Glutamatergic neuron (in vitro differentiated cells): ENCODE measurements at regions not wholly inside any gene's neighbourhood (a gene's known extent, or its start where the extent isn't known, plus 50 kb on each side); places are given as distances from the start of the nearest gene placed in this dataset.

Experiments
- DNase-seq: peaks from one replicate; pipeline ENCODE4 v3.0.0; 2022
- H3K27ac Mint-ChIP-seq: one replicate; pipeline ENCODE4 v1.8.0; 2020; ENCODE audit warnings: mild to moderate bottlenecking, mixed read lengths, inconsistent platforms; ENCODE audit not compliant: unreplicated experiment
- H3K27me3 Mint-ChIP-seq: one replicate; pipeline ENCODE4 v1.8.0; 2020; ENCODE audit warnings: mild to moderate bottlenecking, moderate library complexity, mixed read lengths, inconsistent platforms; ENCODE audit not compliant: unreplicated experiment
- H3K36me3 Mint-ChIP-seq: one replicate; pipeline ENCODE4 v1.8.0; 2020; ENCODE audit warnings: mild to moderate bottlenecking, mixed read lengths, inconsistent platforms; ENCODE audit not compliant: unreplicated experiment
- H3K4me1 Mint-ChIP-seq: one replicate; pipeline ENCODE4 v1.8.0; 2020; ENCODE audit warnings: mild to moderate bottlenecking, low read depth, mixed read lengths, inconsistent platforms; ENCODE audit not compliant: unreplicated experiment
- H3K4me3 Mint-ChIP-seq: one replicate; pipeline ENCODE4 v1.8.0; 2020; ENCODE audit warnings: mild to moderate bottlenecking, mixed read lengths, inconsistent platforms; ENCODE audit not compliant: unreplicated experiment
- H3K9me3 Mint-ChIP-seq: one replicate; pipeline ENCODE4 v1.8.0; 2020; ENCODE audit warnings: mild to moderate bottlenecking, moderate library complexity, mixed read lengths, inconsistent platforms; ENCODE audit not compliant: unreplicated experiment
- TF ChIP-seq, protein P1 (sequence below): fragments of 200-600 bp; sonication (generic); IDR thresholded peaks from one replicate; pipeline ENCODE4 v1.5.0; 2021; ENCODE audit not compliant: partially characterized antibody, unreplicated experiment

DNA sequence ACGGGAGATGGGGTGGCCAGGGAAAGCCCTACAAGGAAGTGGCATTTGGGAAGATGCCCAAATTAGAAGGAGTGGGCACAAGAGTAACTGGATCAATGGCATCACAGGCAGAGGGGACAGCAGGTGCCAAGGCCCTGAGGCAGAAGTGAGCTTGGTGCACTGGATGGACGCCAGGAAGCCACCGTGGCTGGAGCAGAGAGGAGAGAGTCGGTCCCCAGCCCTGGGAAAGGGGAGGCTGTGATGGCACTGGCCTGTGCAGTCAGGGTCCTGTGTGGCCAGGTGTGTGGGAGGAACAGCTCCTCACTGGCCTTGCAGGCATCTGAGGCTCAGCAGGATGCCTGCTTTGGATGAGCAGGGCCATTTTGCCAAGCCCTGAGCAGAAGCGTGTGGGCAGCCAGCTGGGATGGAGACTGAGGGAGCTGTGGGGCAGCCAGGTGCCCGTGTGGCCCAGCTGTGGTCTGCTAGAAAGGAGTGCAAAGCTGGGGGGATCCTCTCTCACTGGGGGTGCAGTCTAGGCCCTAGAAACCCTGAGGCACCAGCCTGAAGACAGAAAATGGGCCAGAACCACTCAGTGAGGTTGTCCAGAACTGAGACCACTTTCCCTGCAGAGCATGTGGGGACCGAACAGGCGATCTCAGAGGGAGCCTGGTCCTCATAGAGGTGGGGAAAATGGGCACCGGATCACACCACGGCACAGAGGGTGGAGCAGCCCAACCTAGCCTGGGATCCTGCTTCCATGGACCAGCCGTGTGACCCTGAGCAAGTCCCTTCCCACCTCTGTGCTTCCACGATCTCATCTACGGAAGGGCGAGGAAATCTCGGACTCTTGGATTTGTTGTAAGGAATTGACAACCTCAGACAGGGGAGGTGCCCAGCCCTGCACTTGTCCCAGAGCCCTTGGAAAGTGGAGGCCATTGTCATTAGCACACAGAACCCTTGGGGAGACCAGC, 78.6 kb upstream of the RTL6 start:
- Mint-ChIP-seq H3K36me3 (peaks cover 5% of the 10 kb centered on the region), H3K4me3 (no peak overlapping the region), H3K27ac (no peak overlapping the region), H3K27me3 (peaks cover 4% of the 10 kb centered on the region), H3K4me1 (peaks cover under 1% of the 10 kb centered on the region), H3K9me3 (peaks cover 5% of the 10 kb centered on the region)
- no peak for DNase-seq
- TF ChIP-seq, protein P1, sequence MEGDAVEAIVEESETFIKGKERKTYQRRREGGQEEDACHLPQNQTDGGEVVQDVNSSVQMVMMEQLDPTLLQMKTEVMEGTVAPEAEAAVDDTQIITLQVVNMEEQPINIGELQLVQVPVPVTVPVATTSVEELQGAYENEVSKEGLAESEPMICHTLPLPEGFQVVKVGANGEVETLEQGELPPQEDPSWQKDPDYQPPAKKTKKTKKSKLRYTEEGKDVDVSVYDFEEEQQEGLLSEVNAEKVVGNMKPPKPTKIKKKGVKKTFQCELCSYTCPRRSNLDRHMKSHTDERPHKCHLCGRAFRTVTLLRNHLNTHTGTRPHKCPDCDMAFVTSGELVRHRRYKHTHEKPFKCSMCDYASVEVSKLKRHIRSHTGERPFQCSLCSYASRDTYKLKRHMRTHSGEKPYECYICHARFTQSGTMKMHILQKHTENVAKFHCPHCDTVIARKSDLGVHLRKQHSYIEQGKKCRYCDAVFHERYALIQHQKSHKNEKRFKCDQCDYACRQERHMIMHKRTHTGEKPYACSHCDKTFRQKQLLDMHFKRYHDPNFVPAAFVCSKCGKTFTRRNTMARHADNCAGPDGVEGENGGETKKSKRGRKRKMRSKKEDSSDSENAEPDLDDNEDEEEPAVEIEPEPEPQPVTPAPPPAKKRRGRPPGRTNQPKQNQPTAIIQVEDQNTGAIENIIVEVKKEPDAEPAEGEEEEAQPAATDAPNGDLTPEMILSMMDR, result no peak

DNA sequence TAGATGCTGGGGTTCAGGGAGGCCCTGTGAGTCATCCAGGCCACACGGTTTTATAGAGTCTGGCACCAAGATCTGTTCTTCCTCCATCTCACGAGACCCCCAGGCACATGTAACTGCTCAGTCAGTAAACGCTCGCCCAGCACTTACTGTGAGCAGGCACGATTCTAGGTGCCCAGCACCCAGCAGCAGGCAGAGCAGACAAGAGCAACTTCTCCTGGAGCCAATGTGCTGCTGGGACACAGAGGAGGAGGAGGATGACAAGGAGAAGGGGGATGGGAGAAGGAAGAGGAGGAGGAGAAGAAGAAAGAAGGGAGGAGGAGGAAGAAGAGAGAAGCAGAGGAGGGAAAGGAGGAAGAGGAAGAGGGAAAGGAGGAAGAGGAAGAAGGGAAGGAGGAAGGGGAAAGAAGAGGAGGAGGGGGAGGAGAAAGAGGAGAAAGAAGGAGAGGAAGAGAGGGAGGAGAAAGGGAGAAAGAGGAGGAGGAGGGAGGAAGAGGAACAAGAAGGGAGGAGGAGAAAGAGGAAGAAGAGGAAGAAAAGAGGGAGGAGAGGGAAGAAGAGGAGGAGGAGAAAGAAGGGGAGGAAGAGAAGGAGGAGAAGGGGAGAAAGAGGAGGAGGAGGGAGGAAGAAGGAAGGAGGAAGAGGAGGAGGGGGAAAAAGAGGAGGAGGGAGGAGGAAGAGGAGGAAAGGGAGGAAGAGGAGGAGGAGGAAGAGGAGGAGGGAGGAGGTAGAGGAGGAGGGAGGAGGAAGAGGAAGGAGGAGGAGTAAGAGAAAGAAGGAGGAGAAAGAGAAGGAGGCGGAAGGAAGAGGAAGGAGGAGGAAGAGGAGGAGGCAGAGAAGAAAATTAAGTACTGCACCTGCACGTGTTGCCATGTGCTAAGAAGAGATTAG, 77.6 kb upstream of the RTL6 start:
- H3K27ac Mint-ChIP-seq, result no peak overlapping the region
- H3K4me3 Mint-ChIP-seq, result no peak overlapping the region
- H3K9me3 Mint-ChIP-seq, result peaks cover 7% of the 10 kb centered on the region
- H3K27me3 Mint-ChIP-seq, result peaks cover 4% of the 10 kb centered on the region
- TF ChIP-seq, protein P1, result no peak
- no peak for DNase-seq
- peaks cover 5% of the 10 kb centered on the region for H3K36me3 Mint-ChIP-seq
- H3K4me1 Mint-ChIP-seq, result peaks cover 3% of the 10 kb centered on the region

DNA sequence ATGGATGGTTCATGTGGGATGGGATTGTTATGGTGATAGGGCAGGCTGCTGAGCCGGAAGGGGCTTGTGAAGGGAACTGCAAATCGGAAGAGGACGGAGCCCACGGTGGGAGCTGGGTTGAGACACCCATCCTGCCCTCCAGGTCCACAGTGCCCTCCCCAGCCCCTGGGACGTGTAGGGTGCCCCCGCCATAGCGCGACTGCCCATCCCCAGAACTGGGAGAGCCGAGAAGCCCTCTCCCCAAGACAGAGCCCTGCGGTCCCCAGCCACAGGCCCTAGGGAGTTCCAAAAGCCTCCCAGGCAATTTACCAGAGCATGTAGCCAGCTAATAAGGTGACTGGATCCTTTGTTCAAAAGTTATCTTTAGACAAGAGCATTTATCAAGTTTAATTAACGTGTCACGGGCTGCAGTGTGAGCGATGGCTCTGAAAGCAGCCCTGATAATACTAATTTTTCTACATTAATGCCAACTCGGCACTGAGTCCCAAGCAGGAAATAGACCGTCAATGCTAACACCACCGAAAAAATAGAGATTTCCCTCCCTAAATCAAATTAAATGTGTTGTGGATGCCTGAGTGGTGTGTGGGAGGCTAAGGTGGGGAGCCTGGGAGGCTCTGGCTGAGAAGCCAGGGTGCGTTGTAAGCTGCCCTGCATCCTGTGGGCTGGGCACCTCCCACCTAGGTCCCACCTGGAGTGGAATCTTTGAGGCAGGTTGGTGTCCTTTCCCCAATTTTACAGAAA, 76.8 kb upstream of the RTL6 start:
- H3K27ac Mint-ChIP-seq, result no peak overlapping the region
- peaks cover 3% of the 10 kb centered on the region for H3K4me1 Mint-ChIP-seq
- H3K4me3 Mint-ChIP-seq, result no peak overlapping the region
- H3K27me3 Mint-ChIP-seq, result peaks cover 4% of the 10 kb centered on the region
- DNase-seq, result no peak
- peaks cover 11% of the 10 kb centered on the region for H3K36me3 Mint-ChIP-seq
- H3K9me3 Mint-ChIP-seq, result peaks cover 11% of the 10 kb centered on the region
- TF ChIP-seq, protein P1, result no peak

DNA sequence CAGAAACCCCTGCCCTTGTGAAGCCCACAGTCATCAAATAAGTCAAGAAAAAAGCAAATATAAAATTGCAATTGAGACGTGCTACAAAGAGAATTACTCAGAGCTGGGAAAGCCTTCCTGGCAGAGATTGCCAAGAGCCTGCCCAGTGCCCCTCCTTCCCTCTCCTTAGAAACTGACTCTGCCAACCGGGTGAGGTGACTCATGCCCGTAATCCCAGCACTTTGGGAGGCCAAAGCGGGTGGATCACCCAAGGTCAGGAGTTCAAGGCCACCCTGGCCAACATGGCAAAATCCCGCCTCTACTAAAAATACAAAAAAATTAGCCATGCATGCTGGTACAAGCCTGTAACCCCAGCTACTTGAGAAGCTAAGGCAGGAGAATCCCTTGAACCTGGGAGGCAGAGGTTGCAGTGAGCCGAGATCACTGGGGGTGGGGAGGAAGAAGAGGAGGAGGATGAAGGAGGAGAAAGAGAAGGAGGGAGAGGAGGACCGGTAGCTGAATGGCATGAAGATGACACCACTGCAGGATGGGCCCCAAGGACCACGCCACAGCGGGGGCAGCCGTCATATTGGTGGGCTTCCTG, 76.1 kb upstream of the RTL6 start:
- Mint-ChIP-seq H3K4me1 (peaks cover 3% of the 10 kb centered on the region), H3K27ac (no peak overlapping the region), H3K4me3 (no peak overlapping the region), H3K9me3 (peaks cover 11% of the 10 kb centered on the region), H3K36me3 (peaks cover 13% of the 10 kb centered on the region), H3K27me3 (peaks cover 4% of the 10 kb centered on the region)
- DNase-seq, result no peak
- TF ChIP-seq, protein P1, result no peak
